SK-N-SH treated with all-trans-retinoic acid at 6 μM for 48 hours (cell line): ENCODE measurements at regions not wholly inside any gene's neighbourhood (a gene's known extent, or its start where the extent isn't known, plus 50 kb on each side); places are given as distances from the start of the nearest gene placed in this dataset.
A peak's percentile ranks its signal among the peaks of the same experiment; 100 is the strongest.

ENCODE experiments used
- ATAC-seq: fragments of 200-7000 bp; cut with Tn5 transposase; 3 replicates; pipeline ENCODE4 v1.9.1; 2020; ENCODE audit warnings: mild to moderate bottlenecking, moderate library complexity
- ARNTL ChIP-seq: fragments of 450-650 bp; formaldehyde crosslinking; IDR thresholded peaks from 2 replicates; pipeline ENCODE4 v1.5.0; 2020; ENCODE audit warnings: low read depth, mild to moderate bottlenecking, moderate library complexity, borderline replicate concordance
- BACH2 ChIP-seq: fragments of 250-450 bp; sonication (Bioruptor Pico); IDR thresholded peaks from 2 replicates; pipeline ENCODE4 v1.9.0; 2021; ENCODE audit warnings: mild to moderate bottlenecking, borderline replicate concordance
- CREB5 ChIP-seq: fragments of 250-450 bp; sonication (Bioruptor Pico); IDR thresholded peaks from 2 replicates; pipeline ENCODE4 v1.5.1; 2020; ENCODE audit warnings: low read depth, mild to moderate bottlenecking, moderate library complexity
- CSDC2 ChIP-seq: fragments of 250-450 bp; sonication (Bioruptor Pico); IDR thresholded peaks from 2 replicates; pipeline ENCODE4 v1.5.0; 2020; ENCODE audit warnings: mild to moderate bottlenecking, moderate library complexity
- CSRNP3 ChIP-seq: fragments of 250-450 bp; sonication (Bioruptor Pico); IDR thresholded peaks from 2 replicates; pipeline ENCODE4 v1.5.1; 2021; ENCODE audit warnings: mild to moderate bottlenecking, moderate library complexity
- GLIS3 ChIP-seq: fragments of 250-450 bp; sonication (Bioruptor Pico); IDR thresholded peaks from 2 replicates; pipeline ENCODE4 v1.5.0; 2020; ENCODE audit warnings: mild to moderate bottlenecking, moderate library complexity
- PATZ1 ChIP-seq: fragments of 250-450 bp; sonication (Bioruptor Pico); IDR thresholded peaks from 2 replicates; pipeline ENCODE4 v1.8.0; 2020; ENCODE audit warnings: mild to moderate bottlenecking, moderate library complexity, borderline replicate concordance
- POU6F1 ChIP-seq: fragments of 250-450 bp; sonication (Bioruptor Pico); IDR thresholded peaks from 2 replicates; pipeline ENCODE4 v1.8.0; 2021; ENCODE audit warnings: low read depth, mild to moderate bottlenecking, moderate library complexity, borderline replicate concordance
- PPARA ChIP-seq: fragments of 250-450 bp; sonication (Bioruptor Pico); IDR thresholded peaks from 2 replicates; pipeline ENCODE4 v1.5.0; 2020; ENCODE audit warnings: mild to moderate bottlenecking, borderline replicate concordance
- TCF4 ChIP-seq: fragments of 250-450 bp; sonication (Bioruptor Pico); IDR thresholded peaks from 2 replicates; pipeline ENCODE4 v1.8.0; 2021; ENCODE audit warnings: mild to moderate bottlenecking, moderate library complexity, borderline replicate concordance
- TSHZ2 ChIP-seq: fragments of 250-450 bp; sonication (Bioruptor Pico); IDR thresholded peaks from 2 replicates; pipeline ENCODE4 v1.5.0; 2020; ENCODE audit warnings: mild to moderate bottlenecking, moderate library complexity
- ZC3H10 ChIP-seq: fragments of 250-450 bp; sonication (Bioruptor Pico); IDR thresholded peaks from 2 replicates; pipeline ENCODE4 v1.5.1; 2021; ENCODE audit warnings: mild to moderate bottlenecking, moderate library complexity
- ZFP3 ChIP-seq: fragments of 250-450 bp; sonication (Bioruptor Pico); IDR thresholded peaks from 2 replicates; pipeline ENCODE4 v1.5.0; 2020; ENCODE audit warnings: mild to moderate bottlenecking, moderate library complexity
- ZFP30 ChIP-seq: fragments of 450-650 bp; formaldehyde crosslinking; IDR thresholded peaks from 2 replicates; pipeline ENCODE4 v1.5.0; 2022; ENCODE audit warnings: mild to moderate bottlenecking, moderate library complexity
- ZNF70 ChIP-seq: fragments of 450-650 bp; formaldehyde crosslinking; IDR thresholded peaks from 2 replicates; pipeline ENCODE4 v1.5.0; 2020; ENCODE audit warnings: mild to moderate bottlenecking, moderate library complexity
- ZNF8 ChIP-seq: fragments of 450-650 bp; formaldehyde crosslinking; IDR thresholded peaks from 2 replicates; pipeline ENCODE4 v1.5.0; 2020; ENCODE audit warnings: mild to moderate bottlenecking, moderate library complexity

GRCh38 chr13:105758918-105759860 is 776.3 kb downstream of the EFNB2 start (continued):
- TF ChIP-seq ZNF8 (CRISPR knock-in tag) (peak; percentile 40; the same call in 1 of the 2 replicates), ZFP30 (CRISPR knock-in tag) (no peak), GLIS3 (CRISPR knock-in tag) (peak; percentile 34; the same call in 1 of the 2 replicates), TSHZ2 (no peak), CSDC2 (CRISPR knock-in tag) (0 out of 2 replicates have a peak, but pooled peaks have one; percentile 13)

- TF ChIP-seq TCF4 (CRISPR knock-in tag) = no peak
- no peak for TF ChIP-seq ARNTL
- no peak for TF ChIP-seq CSDC2 (CRISPR knock-in tag)
- TF ChIP-seq GLIS3 (CRISPR knock-in tag) = no peak
- no peak for TF ChIP-seq CSRNP3 (CRISPR knock-in tag)
- TF ChIP-seq, all 23 proteins: peak for 0
- no peak for ATAC-seq
These were observed 794.7 kb downstream of the EFNB2 start for GRCh38 chr13:105740739-105741138.

- no peak for ATAC-seq
- no peak for TF ChIP-seq PATZ1
- no peak for TF ChIP-seq ZNF8 (CRISPR knock-in tag)
- TF ChIP-seq CREB5 = no peak
- no peak for TF ChIP-seq PPARA (CRISPR knock-in tag)
- TF ChIP-seq ZFP3 = no peak
- no peak for TF ChIP-seq CSRNP3 (CRISPR knock-in tag)
- TF ChIP-seq TSHZ2 = no peak
- TF ChIP-seq CSDC2 (CRISPR knock-in tag) = no peak
- TF ChIP-seq ZC3H10 (CRISPR knock-in tag) = no peak
- TF ChIP-seq BACH2 (CRISPR knock-in tag) = no peak
- no peak for TF ChIP-seq TCF4 (CRISPR knock-in tag)
- no peak for TF ChIP-seq POU6F1 (CRISPR knock-in tag)
- TF ChIP-seq ZFP30 (CRISPR knock-in tag) = no peak
- no peak for TF ChIP-seq ZNF70
These were observed 797.8 kb downstream of the EFNB2 start for GRCh38 chr13:105737688-105738087.
